Central memory CD8-positive, alpha-beta T cell (primary cell): ENCODE measurements at regions not wholly inside any gene's neighbourhood (a gene's known extent, or its start where the extent isn't known, plus 50 kb on each side); places are given as distances from the start of the nearest gene placed in this dataset.
"Not testable (repeated sequence)": the region's sequence is repeated elsewhere in the genome, so short reads cannot be mapped to it uniquely, and the experiment has no call there.

ENCODE experiments used
- ATAC-seq: fragments of 150-1000 bp; cut with Tn5 transposase; replicated peaks from 2 replicates; pipeline ENCODE4 v1.10.0; 2022; ENCODE audit warnings: mild to moderate bottlenecking, moderate FRiP score, moderate number of reproducible peaks; ENCODE audit not compliant: poor library complexity, severe bottlenecking; ENCODE audit errors: extremely low read depth
- DNase-seq, 2 donors: peaks; one replicate each; pipeline ENCODE4 v3.0.0; 2021; ENCODE audit warnings: low spot score in 2 of 2
- H3K27ac Mint-ChIP-seq: one replicate; pipeline ENCODE4 v1.8.0; 2022; ENCODE audit warnings: low read depth, mild to moderate bottlenecking, moderate library complexity, mixed read lengths
- H3K27me3 Mint-ChIP-seq: one replicate; pipeline ENCODE4 v1.8.0; 2022; ENCODE audit warnings: mixed read lengths
- H3K36me3 Mint-ChIP-seq: one replicate; pipeline ENCODE4 v1.8.0; 2022; ENCODE audit warnings: mild to moderate bottlenecking, moderate library complexity, mixed read lengths; ENCODE audit not compliant: insufficient read depth
- H3K4me1 Mint-ChIP-seq: one replicate; pipeline ENCODE4 v1.8.0; 2022; ENCODE audit warnings: mixed read lengths
- H3K4me3 Mint-ChIP-seq: one replicate; pipeline ENCODE4 v1.8.0; 2022; ENCODE audit warnings: mild to moderate bottlenecking, moderate library complexity, mixed read lengths
- H3K9me3 Mint-ChIP-seq: one replicate; pipeline ENCODE4 v1.8.0; 2022; ENCODE audit warnings: mixed read lengths

DNA sequence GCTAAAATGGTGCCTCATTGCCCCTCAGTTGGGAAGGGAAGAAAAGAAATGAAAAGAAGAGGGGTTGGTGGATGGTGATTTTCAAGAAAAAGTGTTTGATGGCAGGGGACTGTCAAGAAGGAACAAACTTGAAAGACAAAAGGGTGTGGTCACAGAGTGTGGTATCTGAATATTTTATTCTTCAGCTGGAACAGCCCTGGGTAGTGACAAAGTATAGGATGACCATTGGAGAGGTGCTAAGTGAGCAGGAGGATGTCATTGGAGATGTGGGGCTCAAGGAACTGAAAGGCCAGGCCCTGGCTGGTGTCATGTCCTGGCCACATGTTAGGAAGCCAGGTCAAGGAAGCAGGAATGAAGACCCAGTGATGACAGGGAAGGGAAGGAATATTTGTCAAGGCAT lies 71.0 kb upstream of the CD55 start:
- no peak for DNase-seq
- no peak for ATAC-seq
- no peak overlapping the region for H3K27ac Mint-ChIP-seq
- no peaks in the 10 kb centered on the region for H3K36me3 Mint-ChIP-seq
- peaks cover 14% of the 10 kb centered on the region for H3K27me3 Mint-ChIP-seq
- H3K9me3 Mint-ChIP-seq: peaks cover 5% of the 10 kb centered on the region
- H3K4me3 Mint-ChIP-seq: no peak overlapping the region
- no peaks in the 10 kb centered on the region for H3K4me1 Mint-ChIP-seq

DNA sequence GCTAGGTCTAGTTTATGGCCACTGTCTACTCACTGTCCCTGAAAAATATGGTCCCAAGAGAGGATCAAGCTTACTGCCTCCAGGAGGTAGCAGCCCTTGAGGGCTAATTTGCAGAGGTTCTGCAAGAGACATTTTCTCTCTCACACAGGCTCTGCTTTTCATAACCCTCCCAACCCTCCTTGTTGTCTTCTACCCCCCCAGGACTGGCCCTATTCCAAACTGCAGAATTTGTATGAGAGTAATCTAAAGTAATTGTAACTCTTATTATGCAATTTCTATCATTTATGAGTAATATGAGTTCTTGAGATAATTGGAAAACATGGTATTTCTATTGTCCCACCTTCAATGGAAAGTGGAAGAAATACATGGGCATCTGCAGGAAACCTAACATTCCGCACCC lies 70.4 kb upstream of the CD55 start:
- no peak overlapping the region for H3K4me3 Mint-ChIP-seq
- peaks cover 5% of the 10 kb centered on the region for H3K9me3 Mint-ChIP-seq
- DNase-seq (no peak), ATAC-seq (no peak)
- peaks cover 19% of the 10 kb centered on the region for H3K27me3 Mint-ChIP-seq
- H3K27ac Mint-ChIP-seq: no peak overlapping the region
- H3K36me3 Mint-ChIP-seq: no peaks in the 10 kb centered on the region
- H3K4me1 Mint-ChIP-seq: no peaks in the 10 kb centered on the region

DNA sequence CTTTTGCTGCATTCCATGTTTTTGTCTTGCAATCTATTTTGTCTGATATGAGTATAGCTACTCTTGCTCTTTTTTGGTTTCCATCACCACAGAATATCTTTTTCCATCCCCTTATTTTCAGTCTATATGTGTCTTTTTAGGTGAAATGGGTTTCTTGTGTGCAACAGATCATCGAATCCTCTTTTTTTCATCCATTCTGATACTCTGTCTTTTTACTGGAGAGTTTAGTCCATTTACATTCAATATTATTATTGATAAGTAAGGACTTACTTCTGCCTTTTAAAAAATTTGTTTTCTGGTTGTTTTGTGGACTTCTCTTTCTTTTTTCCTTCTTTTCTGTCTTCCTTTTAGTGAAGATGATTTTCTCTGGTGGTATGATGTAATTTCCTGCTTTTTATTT lies 64.6 kb upstream of the CD55 start:
- Mint-ChIP-seq H3K27me3 (peaks cover 49% of the 10 kb centered on the region), H3K36me3 (no peaks in the 10 kb centered on the region), H3K4me1 (no peaks in the 10 kb centered on the region)

DNA sequence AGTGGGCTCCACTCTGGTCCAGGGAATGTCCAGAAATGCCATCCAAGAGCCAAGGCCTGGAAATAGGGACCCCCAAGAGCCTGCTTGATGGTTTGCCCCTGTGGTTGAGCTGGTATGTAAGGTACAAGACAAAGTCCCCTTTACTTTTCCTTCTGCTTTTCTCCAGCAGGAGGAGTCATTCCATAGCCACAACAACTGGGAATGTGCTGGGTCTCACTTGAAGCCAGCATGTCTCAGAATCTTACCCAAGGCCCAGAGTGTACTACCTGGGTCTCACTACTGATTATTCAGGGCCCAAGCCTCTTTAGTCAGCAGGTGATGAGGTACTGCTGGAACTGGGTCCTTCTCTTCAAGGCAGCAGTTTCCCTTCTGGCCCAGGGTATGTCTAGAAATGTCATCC lies 62.1 kb upstream of the CD55 start:
- peaks cover 47% of the 10 kb centered on the region for H3K27me3 Mint-ChIP-seq
- no peaks in the 10 kb centered on the region for H3K4me1 Mint-ChIP-seq
- H3K36me3 Mint-ChIP-seq: no peaks in the 10 kb centered on the region
- no peak for DNase-seq
- H3K4me3 Mint-ChIP-seq: no peak overlapping the region
- H3K27ac Mint-ChIP-seq: no peak overlapping the region
- H3K9me3 Mint-ChIP-seq: peaks cover 5% of the 10 kb centered on the region
- ATAC-seq: no peak

More for the DNA sequence above, 64.6 kb upstream of the CD55 start:
- peaks cover 5% of the 10 kb centered on the region for H3K9me3 Mint-ChIP-seq
- no peak overlapping the region for H3K27ac Mint-ChIP-seq
- DNase-seq (no peak), ATAC-seq (no peak)
- H3K4me3 Mint-ChIP-seq: no peak overlapping the region

DNA sequence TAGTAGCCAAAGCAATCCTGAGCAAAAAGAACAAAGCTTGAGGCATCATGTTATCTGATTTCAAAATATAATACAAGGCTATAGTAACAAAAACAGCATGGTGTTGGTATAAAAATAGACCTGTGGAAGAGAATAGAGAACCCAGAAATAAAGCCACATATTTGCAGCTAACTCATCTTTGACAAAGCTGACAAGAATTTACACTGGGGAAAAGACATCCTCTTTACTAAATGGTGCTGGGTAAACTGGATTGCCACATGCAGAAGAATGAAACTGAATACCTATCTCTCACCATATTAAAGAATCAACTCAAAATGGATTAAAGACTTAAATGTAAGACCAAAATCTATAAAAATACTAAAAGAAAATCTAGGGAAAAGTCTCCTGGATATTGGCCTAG lies 59.5 kb upstream of the CD55 start:
- no peak overlapping the region for H3K4me3 Mint-ChIP-seq
- peaks cover 37% of the 10 kb centered on the region for H3K27me3 Mint-ChIP-seq
- DNase-seq: no peak
- no peaks in the 10 kb centered on the region for H3K9me3 Mint-ChIP-seq
- H3K27ac Mint-ChIP-seq: no peak overlapping the region
- ATAC-seq: no peak
- no peaks in the 10 kb centered on the region for H3K4me1 Mint-ChIP-seq
- no peaks in the 10 kb centered on the region for H3K36me3 Mint-ChIP-seq

- H3K27ac Mint-ChIP-seq, H3K36me3 Mint-ChIP-seq, H3K4me1 Mint-ChIP-seq, DNase-seq, H3K4me3 Mint-ChIP-seq, H3K9me3 Mint-ChIP-seq, ATAC-seq: not testable (repeated sequence)
- peaks cover 28% of the 10 kb centered on the region for H3K27me3 Mint-ChIP-seq
These were observed 58.6 kb upstream of the CD55 start for GRCh38 chr1:207262891-207263290.

GRCh38 chr1:207264663-207265252 lies 56.7 kb upstream of the CD55 start:
- H3K36me3 Mint-ChIP-seq: no peaks in the 10 kb centered on the region
- ATAC-seq: no peak
- no peaks in the 10 kb centered on the region for H3K9me3 Mint-ChIP-seq
- no peak for DNase-seq
- H3K27ac Mint-ChIP-seq: no peak overlapping the region
- H3K4me3 Mint-ChIP-seq: no peak overlapping the region
- peaks cover 18% of the 10 kb centered on the region for H3K27me3 Mint-ChIP-seq
- H3K4me1 Mint-ChIP-seq: no peaks in the 10 kb centered on the region

- DNase-seq (no peak), ATAC-seq (no peak)
- Mint-ChIP-seq H3K36me3 (no peaks in the 10 kb centered on the region), H3K4me3 (no peak overlapping the region), H3K27me3 (peaks cover 6% of the 10 kb centered on the region), H3K27ac (no peak overlapping the region), H3K4me1 (no peaks in the 10 kb centered on the region), H3K9me3 (no peaks in the 10 kb centered on the region)
These were observed 53.1 kb upstream of the CD55 start for GRCh38 chr1:207268337-207268736.

GRCh38 chr1:207268753-207269511 lies 52.5 kb upstream of the CD55 start:
- H3K4me1 Mint-ChIP-seq: no peaks in the 10 kb centered on the region
- DNase-seq (no peak), ATAC-seq (no peak)
- H3K36me3 Mint-ChIP-seq: no peaks in the 10 kb centered on the region
- no peak overlapping the region for H3K4me3 Mint-ChIP-seq
- H3K27ac Mint-ChIP-seq: no peak overlapping the region
- peaks cover 11% of the 10 kb centered on the region for H3K27me3 Mint-ChIP-seq
- no peaks in the 10 kb centered on the region for H3K9me3 Mint-ChIP-seq
